Stimulated activated CD8-positive, alpha-beta memory T cell treated with anti-CD3 and anti-CD28 coated beads, Interleukin-7, amount 100 ng/mL, for 48 hours (primary cell): ENCODE measurements at regions not wholly inside any gene's neighbourhood (a gene's known extent, or its start where the extent isn't known, plus 50 kb on each side); places are given as distances from the start of the nearest gene placed in this dataset.

Source experiments
- DNase-seq, 2 donors: peaks; one replicate each; pipeline ENCODE4 v3.0.0-alpha.2; 2020; ENCODE audit warnings: low read depth in 1 of 2; ENCODE audit errors: extremely low read depth in 1 of 2

GRCh38 chr15:53462651-53463050, 296.8 kb downstream of the WDR72 start:
- no peak for DNase-seq

DNA sequence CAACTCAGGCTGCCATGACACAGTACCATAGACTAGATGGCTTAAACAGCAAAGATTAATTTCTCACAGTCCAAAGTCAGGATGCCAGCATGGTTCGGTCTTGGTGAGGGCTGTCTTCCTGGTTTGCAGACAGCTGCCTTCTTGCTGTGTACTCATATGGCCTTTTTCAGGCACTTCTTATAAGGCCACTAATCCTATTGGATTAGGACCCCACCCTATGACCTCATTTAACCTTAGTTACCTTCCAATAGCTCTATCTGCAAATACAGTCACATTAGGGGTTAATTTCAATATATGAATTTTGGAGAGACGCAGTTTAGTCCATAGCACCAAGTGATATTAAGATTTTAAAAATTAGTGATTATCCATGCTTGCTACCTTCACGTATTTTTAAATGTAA, 297.8 kb downstream of the WDR72 start:
- no peak for DNase-seq

DNA sequence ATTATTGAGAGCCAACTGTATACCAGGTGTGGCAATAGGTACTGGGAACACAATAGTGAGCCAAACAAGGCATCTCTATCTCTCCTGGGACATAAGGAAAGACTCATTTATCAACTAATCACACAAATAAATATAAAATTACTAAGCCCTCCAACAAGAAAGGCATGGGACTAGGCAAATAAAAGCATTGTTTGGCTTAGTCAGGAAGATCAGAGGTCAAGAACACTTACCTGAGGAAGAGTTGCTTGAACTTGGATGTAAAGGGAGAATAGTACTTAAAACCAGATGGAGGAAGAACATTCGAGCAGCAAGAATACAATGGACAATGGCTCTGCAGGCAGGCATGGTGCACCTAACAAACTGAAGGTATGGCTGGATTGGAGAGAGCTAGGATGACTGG, 300.7 kb downstream of the WDR72 start:
- DNase-seq = no peak

DNA sequence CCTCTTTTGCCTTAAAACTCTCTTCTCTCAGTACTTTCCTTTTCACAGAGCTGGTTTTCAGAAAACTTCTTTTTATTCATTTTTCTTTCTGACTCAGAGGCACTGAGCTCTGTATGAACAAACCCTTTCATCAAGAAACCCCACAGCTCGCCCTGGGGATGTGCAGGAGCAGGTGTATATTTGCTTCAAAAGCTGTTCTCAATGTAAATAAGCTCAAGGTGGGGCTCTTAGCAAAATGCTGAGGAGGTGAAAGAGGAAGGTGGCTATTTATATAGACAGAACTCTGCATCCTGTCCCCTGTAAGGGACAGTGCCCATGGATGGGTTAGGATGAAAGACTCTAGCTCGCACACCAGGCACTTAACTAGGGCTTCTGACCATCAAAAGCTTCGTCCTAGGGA, 302.0 kb downstream of the WDR72 start:
- no peak for DNase-seq

DNA sequence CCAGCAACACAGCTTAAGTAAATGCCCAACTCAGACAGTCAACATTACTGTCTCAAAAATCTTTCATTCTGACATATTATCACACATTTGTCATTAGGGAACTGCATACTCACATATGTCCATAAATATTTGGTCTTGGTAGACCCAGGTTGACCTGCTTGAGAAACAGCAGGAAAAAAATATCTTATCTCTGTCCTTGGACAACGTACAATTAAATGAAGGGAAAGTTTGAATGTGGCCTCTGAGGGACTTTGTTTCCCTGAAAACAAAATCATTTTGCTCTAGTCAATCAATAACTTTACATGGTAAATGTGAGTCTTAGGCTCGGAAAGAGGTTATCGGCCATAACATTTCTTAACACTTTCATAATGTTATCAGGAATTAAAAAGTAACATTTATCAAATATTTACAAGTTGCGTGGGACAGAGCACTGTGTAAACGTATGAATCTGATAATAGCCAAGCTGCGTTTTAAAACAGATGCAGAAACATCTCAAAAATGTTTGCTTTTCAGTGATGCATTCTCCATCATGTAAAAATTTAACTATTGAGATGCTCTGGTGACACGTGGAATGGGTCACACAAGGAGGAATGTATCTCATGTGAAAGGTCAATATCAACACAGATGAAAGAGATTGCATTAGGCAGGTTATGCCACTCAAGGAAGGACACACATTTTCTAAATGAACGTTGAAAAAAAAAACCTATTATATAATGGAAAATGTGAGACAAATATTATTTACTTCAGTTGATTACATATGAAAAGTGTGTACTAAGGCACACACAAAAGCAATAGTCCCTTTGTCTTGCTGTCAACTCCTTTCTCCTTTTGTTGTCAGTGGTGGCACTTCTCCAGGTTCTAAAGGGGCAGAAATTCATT, 304.4 kb downstream of the WDR72 start:
- no peak for DNase-seq

GRCh38 chr15:53454535-53454842, 305.0 kb downstream of the WDR72 start:
- no peak for DNase-seq

- no peak for DNase-seq
These were observed 306.0 kb downstream of the WDR72 start for GRCh38 chr15:53453253-53454105.

- no peak for DNase-seq
These were observed 311.0 kb downstream of the WDR72 start for GRCh38 chr15:53448232-53449015.

DNA sequence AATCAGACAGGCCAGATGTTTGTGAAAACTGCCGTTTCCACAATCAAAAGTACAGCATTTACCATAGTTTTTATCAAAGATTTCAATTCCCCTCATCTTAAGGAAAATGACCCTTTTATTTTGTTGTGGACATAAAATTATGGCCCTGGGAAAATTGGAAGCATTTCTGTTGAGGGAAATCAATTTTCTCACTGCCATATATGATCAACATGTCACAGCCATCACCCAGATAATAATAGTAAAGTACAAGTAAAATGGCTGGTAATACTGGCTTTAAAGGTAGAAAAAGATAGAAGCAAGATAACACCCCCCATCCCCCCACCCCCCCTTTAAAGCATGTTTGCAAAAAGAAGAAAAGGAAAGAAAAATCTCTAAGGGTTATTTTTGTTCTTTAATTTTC, 311.7 kb downstream of the WDR72 start:
- no peak for DNase-seq

DNA sequence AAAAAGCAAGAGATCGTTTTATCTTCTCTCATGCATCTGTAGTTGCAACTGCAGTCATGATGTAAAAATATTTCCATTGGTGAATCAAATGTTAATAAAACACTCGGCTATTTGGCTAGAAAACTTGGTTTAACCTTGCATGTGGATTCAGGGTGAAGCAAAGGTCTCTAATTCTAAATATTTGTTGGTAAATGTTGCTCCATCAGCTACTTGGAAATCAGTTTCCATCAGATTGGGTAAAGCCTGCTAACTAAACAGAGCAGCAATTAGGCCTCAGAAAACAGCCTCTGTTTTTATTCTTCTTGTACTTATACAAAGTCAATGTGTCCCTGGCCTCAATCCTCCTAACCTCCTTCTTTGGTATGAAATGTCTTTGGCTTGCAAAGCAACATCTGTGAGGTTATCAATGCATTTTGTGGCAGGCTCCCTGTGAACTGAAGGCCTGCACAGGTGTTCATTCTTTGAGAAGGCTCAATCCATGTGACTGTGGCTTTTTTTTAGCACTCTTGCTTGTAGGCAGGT, 312.3 kb downstream of the WDR72 start:
- DNase-seq = no peak

- DNase-seq = no peak
These were observed 313.1 kb downstream of the WDR72 start for GRCh38 chr15:53446376-53446775.

- DNase-seq = no peak
These were observed 313.9 kb downstream of the WDR72 start for GRCh38 chr15:53445531-53445930.

DNA sequence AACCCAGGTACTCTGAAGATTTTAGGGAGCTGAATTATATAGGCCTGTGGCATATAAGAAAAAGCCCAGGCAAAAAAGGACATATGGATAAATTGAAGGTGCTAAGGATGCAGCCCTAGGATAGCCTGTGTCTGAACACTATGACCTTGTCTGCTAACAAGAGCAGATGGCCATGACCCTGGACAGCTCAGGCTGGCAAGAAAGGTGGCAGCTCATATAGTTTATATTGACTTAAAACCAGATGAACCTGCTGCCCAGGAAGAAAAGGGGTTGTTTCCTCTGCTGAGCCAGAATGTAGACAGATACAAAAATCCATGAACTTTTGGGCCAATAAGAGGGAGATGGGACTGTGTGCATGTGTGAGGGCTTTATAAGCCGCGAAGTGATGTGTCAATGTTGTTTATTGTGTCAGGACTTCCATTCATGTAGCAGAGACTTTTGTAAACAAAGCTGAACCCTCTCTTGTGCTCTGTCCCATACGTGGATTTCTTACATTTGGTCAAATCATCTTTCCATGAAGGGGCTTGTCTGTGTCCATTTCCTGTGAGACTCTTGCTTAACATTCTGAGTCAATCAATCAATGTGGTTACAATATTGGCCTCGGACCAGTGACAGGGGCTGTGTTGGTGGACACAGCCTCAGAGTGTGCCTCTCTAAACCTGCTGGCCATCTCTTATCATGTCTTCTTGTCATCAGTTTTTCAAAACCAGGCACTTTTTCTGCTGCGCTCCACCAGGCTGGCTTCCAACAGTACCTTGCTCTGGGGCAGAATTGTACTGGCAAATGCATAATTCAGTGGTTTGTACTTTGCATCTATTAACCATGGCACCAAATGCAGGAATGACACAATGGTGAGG, 321.2 kb downstream of the WDR72 start:
- DNase-seq = no peak

DNA sequence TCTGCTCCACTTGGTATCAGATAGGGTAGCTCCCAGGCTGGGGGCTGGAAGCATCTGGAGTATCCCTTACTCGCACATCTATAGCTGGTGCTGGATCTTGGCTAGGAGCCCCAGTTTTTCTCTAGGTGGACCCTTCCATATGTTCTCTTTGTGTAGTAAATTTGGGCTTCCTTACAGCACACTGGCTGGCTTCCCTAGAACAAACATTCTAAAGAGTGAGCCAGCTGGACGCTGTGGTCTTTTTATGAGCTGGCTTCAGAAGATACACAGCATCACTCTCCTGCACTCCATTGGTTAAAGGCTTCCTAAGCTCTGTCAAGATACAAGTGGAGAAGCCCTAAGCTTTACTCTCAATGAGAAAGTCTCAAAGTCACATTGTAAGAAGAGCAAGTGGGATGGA, 322.1 kb downstream of the WDR72 start:
- DNase-seq = no peak

- DNase-seq = no peak
These were observed 325.2 kb downstream of the WDR72 start for GRCh38 chr15:53434174-53434678.

- DNase-seq = no peak
These were observed 343.1 kb downstream of the WDR72 start for GRCh38 chr15:53416219-53416940.

DNA sequence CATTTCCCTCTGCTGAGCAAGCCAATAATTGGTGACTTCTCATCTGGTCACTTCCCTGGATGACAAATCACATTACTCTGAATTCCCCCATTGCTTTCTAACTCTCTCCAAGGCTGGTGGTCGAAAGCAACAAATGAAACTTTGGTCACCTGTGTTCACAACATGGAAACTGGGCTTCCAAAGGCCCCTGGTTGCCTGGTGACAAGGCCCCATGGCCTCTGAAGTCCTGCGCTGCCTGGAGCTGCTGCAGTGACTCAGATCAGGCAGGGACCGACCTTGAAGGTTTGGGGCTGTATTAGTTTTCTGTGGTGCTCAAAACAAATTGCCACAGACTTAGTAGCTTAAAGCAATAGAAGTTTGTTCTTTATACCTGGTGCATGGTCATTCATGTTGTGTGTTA, 345.3 kb downstream of the WDR72 start:
- DNase-seq = no peak

- no peak for DNase-seq
These were observed 346.9 kb downstream of the WDR72 start for GRCh38 chr15:53412542-53412941.

GRCh38 chr15:53404930-53405493, 354.5 kb downstream of the WDR72 start:
- DNase-seq = no peak
